Muscle of leg (tissue), 3 donors: ENCODE measurements at regions not wholly inside any gene's neighbourhood (a gene's known extent, or its start where the extent isn't known, plus 50 kb on each side); places are given as distances from the start of the nearest gene placed in this dataset.
"Not testable (repeated sequence)": the region's sequence is repeated elsewhere in the genome, so short reads cannot be mapped to it uniquely, and the experiment has no call there.

ENCODE experiments used
- DNase-seq: peaks from one replicate; pipeline ENCODE4 v3.0.0; 2013
- H3K27ac ChIP-seq: one replicate; pipeline ENCODE4 v1.5.1; 2013; ENCODE audit warnings: mild to moderate bottlenecking, low read length, control low read depth
- H3K27me3 ChIP-seq: one replicate; pipeline ENCODE4 v1.6.1; 2013; ENCODE audit warnings: low read length; ENCODE audit not compliant: control insufficient read depth, insufficient read depth
- H3K36me3 ChIP-seq: one replicate; pipeline ENCODE4 v1.6.1; 2013; ENCODE audit warnings: low read length; ENCODE audit not compliant: control insufficient read depth, insufficient read depth
- H3K4me1 ChIP-seq: one replicate; pipeline ENCODE4 v1.6.1; 2013; ENCODE audit warnings: low read length; ENCODE audit not compliant: control insufficient read depth, insufficient read depth
- H3K4me3 ChIP-seq: one replicate; pipeline ENCODE4 v1.5.1; 2013; ENCODE audit warnings: low read length, control low read depth
- H3K9me3 ChIP-seq: replicated peaks from 2 replicates; pipeline ENCODE4 v1.6.1; 2013; ENCODE audit warnings: low read depth, low read length; ENCODE audit not compliant: control insufficient read depth
- WGBS: methylation state at CpG from one replicate; pipeline ENCODE4 v1.1.5; 2013; ENCODE audit warnings: missing lambda C conversion rate; ENCODE audit not compliant: insufficient coverage; 5-methylcytosine and 5-hydroxymethylcytosine counted together

DNA sequence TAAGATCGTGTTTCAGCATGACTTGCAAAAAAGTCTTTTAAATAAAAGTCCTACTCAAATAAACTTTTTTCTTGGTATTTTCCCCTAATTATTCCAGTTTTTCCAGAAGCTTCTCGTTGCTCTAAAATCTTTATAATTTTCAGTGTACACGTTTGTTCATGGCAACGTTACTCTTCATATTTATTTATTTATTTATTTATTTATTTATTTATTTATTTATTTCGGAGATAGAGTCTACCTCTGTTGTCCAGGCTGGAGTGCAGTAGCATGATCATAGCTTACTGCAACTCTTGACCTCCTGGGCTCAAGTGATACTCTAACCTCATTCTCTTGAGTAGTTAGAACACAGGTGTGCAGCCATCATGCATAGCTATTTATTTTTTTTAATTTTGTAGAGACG is 438.3 kb upstream of the MDGA2 start:
- no peak for DNase-seq
- WGBS: no CpG with 5 or more reads among the region's 6 CpGs
- Histone ChIP-seq H3K9me3 (no peaks in the 10 kb centered on the region), H3K27me3 (no peaks in the 10 kb centered on the region), H3K27ac (no peak overlapping the region), H3K36me3 (no peaks in the 10 kb centered on the region), H3K4me1 (no peaks in the 10 kb centered on the region), H3K4me3 (no peak overlapping the region)

- no peak for DNase-seq
- H3K9me3 ChIP-seq: no peaks in the 10 kb centered on the region
- no peak overlapping the region for H3K27ac ChIP-seq
- H3K27me3 ChIP-seq: no peaks in the 10 kb centered on the region
- no CpG with 5 or more reads among the region's 3 CpGs for WGBS
- H3K36me3 ChIP-seq: no peaks in the 10 kb centered on the region
- no peak overlapping the region for H3K4me3 ChIP-seq
- H3K4me1 ChIP-seq: no peaks in the 10 kb centered on the region
Measured at GRCh38 chr14:48111151-48111550, 435.7 kb upstream of the MDGA2 start.

- H3K27me3 ChIP-seq: no peaks in the 10 kb centered on the region
- WGBS: no CpG with 5 or more reads among the region's 1 CpG
- no peak for DNase-seq
- H3K4me3 ChIP-seq: no peak overlapping the region
- no peaks in the 10 kb centered on the region for H3K36me3 ChIP-seq
- H3K27ac ChIP-seq: no peak overlapping the region
- no peaks in the 10 kb centered on the region for H3K9me3 ChIP-seq
- no peaks in the 10 kb centered on the region for H3K4me1 ChIP-seq
Measured at GRCh38 chr14:48107646-48108045, 432.2 kb upstream of the MDGA2 start.

- WGBS: 100% methylated on average over 1 of the region's 2 CpGs
- H3K4me1 ChIP-seq: no peaks in the 10 kb centered on the region
- no peaks in the 10 kb centered on the region for H3K36me3 ChIP-seq
- no peak overlapping the region for H3K4me3 ChIP-seq
- no peak for DNase-seq
- no peaks in the 10 kb centered on the region for H3K27me3 ChIP-seq
- H3K27ac ChIP-seq: no peak overlapping the region
- H3K9me3 ChIP-seq: no peaks in the 10 kb centered on the region
Measured at GRCh38 chr14:48096897-48097296, 421.5 kb upstream of the MDGA2 start.

DNA sequence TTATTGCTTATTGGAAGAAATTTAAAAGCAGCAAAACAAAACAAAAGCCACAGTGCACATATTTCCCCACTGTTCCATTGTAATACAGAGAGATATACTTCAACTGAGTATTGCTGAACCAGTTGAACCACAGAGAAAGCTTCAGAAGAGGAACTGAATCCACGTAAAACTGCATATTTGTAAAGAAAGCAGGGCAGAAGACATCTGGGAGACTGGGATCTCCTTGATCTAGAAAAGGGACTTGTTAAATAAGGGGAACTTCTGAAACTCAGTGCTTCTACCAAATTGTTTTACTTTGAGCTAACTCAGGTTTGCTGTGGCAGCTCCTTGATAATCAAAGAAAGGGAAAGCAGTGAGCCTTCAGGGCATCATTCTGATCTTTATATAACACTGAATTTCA is 411.1 kb upstream of the MDGA2 start:
- 83% methylated on average over 1 of the region's 1 CpG for WGBS
- Histone ChIP-seq H3K4me3 (no peak overlapping the region), H3K36me3 (no peaks in the 10 kb centered on the region), H3K9me3 (no peaks in the 10 kb centered on the region), H3K27ac (no peak overlapping the region), H3K4me1 (no peaks in the 10 kb centered on the region), H3K27me3 (no peaks in the 10 kb centered on the region)
- no peak for DNase-seq

GRCh38 chr14:48075487-48075886 is 400.1 kb upstream of the MDGA2 start:
- Histone ChIP-seq H3K27me3 (no peaks in the 10 kb centered on the region), H3K36me3 (no peaks in the 10 kb centered on the region), H3K27ac (no peak overlapping the region), H3K9me3 (no peaks in the 10 kb centered on the region), H3K4me3 (no peak overlapping the region), H3K4me1 (no peaks in the 10 kb centered on the region)
- DNase-seq: no peak
- 86% methylated on average over 1 of the region's 1 CpG for WGBS

DNA sequence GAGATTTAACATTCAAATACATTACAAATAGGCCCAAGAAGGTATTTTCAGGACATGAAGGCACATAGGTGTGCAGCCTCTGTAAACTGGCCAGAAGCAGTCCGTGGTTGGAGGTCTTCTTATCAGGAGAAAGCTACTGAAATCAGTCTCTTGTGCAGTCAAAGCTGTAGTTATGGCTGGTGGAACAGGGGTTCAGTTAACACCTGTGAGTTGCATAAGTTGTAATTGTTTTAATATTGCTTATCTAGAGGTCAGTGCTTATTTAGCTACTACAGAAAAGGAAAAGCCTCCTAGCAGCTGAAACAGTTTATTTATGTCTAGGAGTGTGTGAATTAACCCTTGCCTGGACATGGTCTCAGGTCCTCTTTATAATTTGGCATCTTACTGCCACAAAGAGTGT is 377.6 kb upstream of the MDGA2 start:
- Histone ChIP-seq H3K4me3 (no peak overlapping the region), H3K27ac (no peak overlapping the region), H3K4me1 (no peaks in the 10 kb centered on the region), H3K9me3 (no peaks in the 10 kb centered on the region), H3K27me3 (no peaks in the 10 kb centered on the region), H3K36me3 (no peaks in the 10 kb centered on the region)
- DNase-seq: no peak
- WGBS: 57% methylated on average over 1 of the region's 1 CpG

GRCh38 chr14:48035836-48036235 is 360.4 kb upstream of the MDGA2 start:
- H3K36me3 ChIP-seq: no peaks in the 10 kb centered on the region
- H3K27ac ChIP-seq: no peak overlapping the region
- no peak overlapping the region for H3K4me3 ChIP-seq
- H3K9me3 ChIP-seq: peaks cover 2% of the 10 kb centered on the region
- DNase-seq: no peak
- 76% methylated on average over 6 of the region's 8 CpGs for WGBS
- no peaks in the 10 kb centered on the region for H3K27me3 ChIP-seq
- H3K4me1 ChIP-seq: no peaks in the 10 kb centered on the region

- no peaks in the 10 kb centered on the region for H3K36me3 ChIP-seq
- WGBS: no CpG with 5 or more reads among the region's 2 CpGs
Measured at GRCh38 chr14:48027115-48027514, 351.7 kb upstream of the MDGA2 start.

DNA sequence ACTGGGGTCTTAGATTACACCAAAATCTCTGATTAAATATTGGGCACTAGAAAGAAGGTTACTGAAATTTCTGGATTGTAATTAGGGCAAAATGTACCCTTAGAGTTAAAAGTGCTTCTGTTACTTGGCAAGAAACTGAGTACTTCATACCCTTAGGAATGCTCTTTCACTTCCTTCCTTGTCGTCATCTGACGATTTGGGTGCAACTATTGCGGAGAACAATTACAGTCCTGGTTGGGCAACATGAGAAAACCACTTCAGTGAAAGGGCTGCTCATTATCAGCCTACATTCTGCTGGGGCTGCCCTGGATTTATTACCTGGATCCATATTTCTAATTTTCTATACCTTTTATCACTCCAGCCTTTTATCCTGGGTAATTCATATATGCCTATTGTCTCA is 348.5 kb upstream of the MDGA2 start:
- H3K9me3 ChIP-seq: no peaks in the 10 kb centered on the region
- no peaks in the 10 kb centered on the region for H3K4me1 ChIP-seq
- no peak overlapping the region for H3K27ac ChIP-seq
- WGBS: 76% methylated on average over 3 of the region's 3 CpGs
- no peak overlapping the region for H3K4me3 ChIP-seq
- no peaks in the 10 kb centered on the region for H3K36me3 ChIP-seq
- no peak for DNase-seq
- no peaks in the 10 kb centered on the region for H3K27me3 ChIP-seq

More at GRCh38 chr14:48027115-48027514, 351.7 kb upstream of the MDGA2 start:
- H3K27ac ChIP-seq: no peak overlapping the region
- H3K4me1 ChIP-seq: no peaks in the 10 kb centered on the region
- no peak overlapping the region for H3K4me3 ChIP-seq
- no peaks in the 10 kb centered on the region for H3K9me3 ChIP-seq
- DNase-seq: no peak
- H3K27me3 ChIP-seq: no peaks in the 10 kb centered on the region

DNA sequence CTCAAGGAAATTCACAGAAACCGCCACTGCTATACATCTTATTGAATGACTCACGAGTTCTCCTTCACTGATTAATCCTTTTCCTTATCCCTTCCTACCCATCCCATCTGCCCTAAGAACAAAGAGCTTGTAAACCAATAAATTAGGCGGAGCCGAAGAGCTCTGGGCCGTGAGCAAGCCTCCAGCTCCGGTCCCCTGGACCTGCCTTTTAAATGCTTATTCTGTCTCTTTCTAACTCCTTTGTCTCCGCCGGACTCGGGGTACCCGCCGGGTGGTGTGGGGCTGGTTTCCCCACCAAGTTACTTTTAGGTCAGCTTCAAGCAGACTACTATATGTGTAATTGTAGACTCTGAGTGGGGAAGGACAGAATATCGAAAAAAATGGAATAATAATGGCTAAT is 336.1 kb upstream of the MDGA2 start:
- not testable (repeated sequence) for DNase-seq, H3K27me3 ChIP-seq, H3K4me1 ChIP-seq, H3K4me3 ChIP-seq, H3K9me3 ChIP-seq, H3K36me3 ChIP-seq, H3K27ac ChIP-seq
- 49% methylated on average over 5 of the region's 12 CpGs for WGBS
